ENCODE measurements at regions not wholly inside any gene's neighbourhood (a gene's known extent, or its start where the extent isn't known, plus 50 kb on each side); places are given as distances from the start of the nearest gene placed in this dataset.

DNA sequence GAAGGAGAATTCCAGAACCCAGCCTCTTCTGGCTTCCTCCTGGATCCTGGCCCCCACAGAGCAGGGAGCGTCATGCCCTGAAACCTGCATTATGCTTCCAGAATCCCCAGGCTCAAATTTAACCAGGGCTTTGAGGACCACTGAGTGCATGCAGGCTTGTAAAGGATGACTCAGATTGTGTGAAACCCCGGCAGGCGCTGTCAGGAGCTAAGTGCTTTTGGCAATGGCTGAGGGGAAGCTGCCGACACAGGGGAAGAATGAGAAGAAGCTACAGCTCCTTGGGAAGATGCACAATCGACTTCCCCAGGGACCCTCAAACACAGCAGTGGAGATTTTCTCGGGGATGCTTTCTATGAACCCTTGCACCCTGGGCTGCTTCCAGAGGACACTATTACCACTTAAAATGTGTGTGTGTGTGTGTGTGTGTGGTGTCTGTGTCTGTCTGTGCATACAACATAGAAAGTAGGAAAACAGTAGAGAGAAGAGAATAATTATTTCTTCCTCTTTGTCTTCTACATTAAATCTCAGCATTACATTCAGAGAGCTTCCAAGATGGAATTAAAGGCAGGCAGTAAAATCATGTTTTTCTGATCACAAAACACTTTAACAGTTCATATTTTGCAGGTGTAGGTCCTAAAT lies 183.5 kb upstream of the INHBA start:
- ChIA-PET POLR2A (ENCODE audit: unreplicated experiment) (no interaction called here), CTCF (no interaction called here)
- Histone ChIP-seq H3K27me3 (ENCODE audit: low read length) (no peaks in the 10 kb centered on the region), H3K9me2 (replicated peaks; ENCODE audit: low read length) (no peaks in the 10 kb centered on the region), H3K79me2 (ENCODE audit: low read length) (no peaks in the 10 kb centered on the region), H2AFZ (ENCODE audit: low read length) (peak overlapping the region; percentile 79), H4K20me1 (ENCODE audit: low read length) (no peaks in the 10 kb centered on the region), H3K9me3 (ENCODE audit: low read length) (no peaks in the 10 kb centered on the region), H3K27ac (ENCODE audit: low read length) (peak overlapping the region; percentile 41), H3K4me2 (ENCODE audit: low read length) (peak overlapping the region; percentile 62), H3K4me1 (ENCODE audit: insufficient read depth, low read length) (peaks cover 28% of the 10 kb centered on the region), H3F3A (ENCODE audit: low read length, unreplicated experiment) (no peaks in the 10 kb centered on the region), H3K36me3 (ENCODE audit: low read depth, low read length) (no peaks in the 10 kb centered on the region), H3K9ac (ENCODE audit: low read length) (no peak overlapping the region), H3K4me3 (ENCODE audit: low read length) (peak overlapping the region; percentile 34; the same call in 1 of the 2 replicates)
- intact Hi-C loops (cut with micrococcal nuclease): no loop called here
- DNase-seq (peak; percentile 70), ATAC-seq (peak; percentile 84)
- TF ChIP-seq CTCF (conservative IDR thresholded peaks at IDR 0.05; ENCODE audit: low read depth, low read length) (no peak), EZH2phosphoT487 (IDR thresholded peaks at IDR 0.05; ENCODE audit: borderline replicate concordance, low read length) (no peak), EZH2 (IDR thresholded peaks at IDR 0.05; ENCODE audit: low read length, unreplicated experiment) (no peak)
- no TSS peak for BruUV-seq (replicated peaks)

DNA sequence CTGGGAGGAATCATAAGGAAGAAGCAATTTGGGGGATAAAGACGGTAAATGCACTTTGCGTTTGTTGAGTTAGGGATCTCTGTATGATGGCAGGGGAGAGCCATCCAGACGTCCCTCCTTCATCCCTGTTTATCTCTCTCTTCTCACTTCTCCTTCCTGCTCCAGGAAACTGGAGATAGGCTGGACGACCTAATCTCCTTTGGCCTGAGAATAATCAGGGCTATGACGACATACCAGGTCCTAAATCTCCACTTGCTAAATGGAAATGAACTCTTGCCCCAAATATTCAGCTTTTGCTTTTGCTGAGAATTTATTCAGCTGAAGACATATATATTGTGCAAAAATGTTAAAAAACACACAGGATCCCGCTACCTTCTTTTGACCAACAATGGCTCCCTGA lies 182.9 kb upstream of the INHBA start:
- Histone ChIP-seq H3K27me3 (ENCODE audit: low read length) (no peaks in the 10 kb centered on the region), H3K27ac (ENCODE audit: low read length) (no peak overlapping the region), H4K20me1 (ENCODE audit: low read length) (no peaks in the 10 kb centered on the region), H3K9me3 (ENCODE audit: low read length) (no peaks in the 10 kb centered on the region), H3K9ac (ENCODE audit: low read length) (no peak overlapping the region), H3K9me2 (replicated peaks; ENCODE audit: low read length) (no peaks in the 10 kb centered on the region), H2AFZ (ENCODE audit: low read length) (peak overlapping the region; percentile 79; the same call in 1 of the 2 replicates), H3K4me2 (ENCODE audit: low read length) (peak overlapping the region; percentile 62), H3K4me1 (ENCODE audit: insufficient read depth, low read length) (peaks cover 28% of the 10 kb centered on the region), H3K4me3 (ENCODE audit: low read length) (no peak overlapping the region), H3K36me3 (ENCODE audit: low read depth, low read length) (no peaks in the 10 kb centered on the region), H3F3A (ENCODE audit: low read length, unreplicated experiment) (no peaks in the 10 kb centered on the region), H3K79me2 (ENCODE audit: low read length) (no peaks in the 10 kb centered on the region)
- POLR2A ChIA-PET (ENCODE audit: unreplicated experiment): no interaction called here
- DNase-seq (no peak), ATAC-seq (no peak)
- BruUV-seq (replicated peaks): no TSS peak
- CTCF ChIA-PET: no interaction called here
- intact Hi-C loops (cut with micrococcal nuclease): no loop called here
- TF ChIP-seq CTCF (conservative IDR thresholded peaks at IDR 0.05; ENCODE audit: low read depth, low read length): no peak
- no peak for TF ChIP-seq EZH2 (IDR thresholded peaks at IDR 0.05; ENCODE audit: low read length, unreplicated experiment)
- TF ChIP-seq EZH2phosphoT487 (IDR thresholded peaks at IDR 0.05; ENCODE audit: borderline replicate concordance, low read length): no peak

GRCh38 chr7:41885078-41885477 lies 182.2 kb upstream of the INHBA start:
- Histone ChIP-seq H3K27ac (ENCODE audit: low read length) (no peak overlapping the region), H3K79me2 (ENCODE audit: low read length) (no peaks in the 10 kb centered on the region), H3K4me3 (ENCODE audit: low read length) (no peak overlapping the region), H3F3A (ENCODE audit: low read length, unreplicated experiment) (no peaks in the 10 kb centered on the region), H3K9me2 (replicated peaks; ENCODE audit: low read length) (no peaks in the 10 kb centered on the region), H2AFZ (ENCODE audit: low read length) (peak overlapping the region; percentile 40; the same call in 1 of the 2 replicates), H3K9me3 (ENCODE audit: low read length) (no peaks in the 10 kb centered on the region), H3K36me3 (ENCODE audit: low read depth, low read length) (no peaks in the 10 kb centered on the region), H3K27me3 (ENCODE audit: low read length) (no peaks in the 10 kb centered on the region), H3K4me1 (ENCODE audit: insufficient read depth, low read length) (peaks cover 28% of the 10 kb centered on the region), H3K4me2 (ENCODE audit: low read length) (peak overlapping the region; percentile 23; the same call in 1 of the 2 replicates), H3K9ac (ENCODE audit: low read length) (no peak overlapping the region), H4K20me1 (ENCODE audit: low read length) (no peaks in the 10 kb centered on the region)
- ChIA-PET CTCF (no interaction called here), POLR2A (ENCODE audit: unreplicated experiment) (no interaction called here)
- DNase-seq: peak; percentile 33
- no peak for TF ChIP-seq EZH2 (IDR thresholded peaks at IDR 0.05; ENCODE audit: low read length, unreplicated experiment)
- no peak for TF ChIP-seq EZH2phosphoT487 (IDR thresholded peaks at IDR 0.05; ENCODE audit: borderline replicate concordance, low read length)
- TF ChIP-seq CTCF (conservative IDR thresholded peaks at IDR 0.05; ENCODE audit: low read depth, low read length): no peak
- ATAC-seq: peak; percentile 21; the same call in 1 of the 2 replicates
- intact Hi-C loops (cut with micrococcal nuclease): no loop called here
- BruUV-seq (replicated peaks): no TSS peak
